Posterior vena cava (tissue), 2 donors: ENCODE measurements at regions not wholly inside any gene's neighbourhood (a gene's known extent, or its start where the extent isn't known, plus 50 kb on each side); places are given as distances from the start of the nearest gene placed in this dataset.

ENCODE experiments used
- DNase-seq: peaks from one replicate; pipeline ENCODE4 v3.0.0-alpha.2; 2020; ENCODE audit warnings: low spot score
- intact Hi-C, 2 donors: fragments of 100-400 bp; cut with DNase I; formaldehyde crosslinking; loops; one replicate each; pipeline versions ENCODE4 v1.14.1 to v1.14.2; 2022 to 2023
- donor health status: DM: yes; HTN: yes; CAD: no.
- donor health status: DM: yes; HTN: yes; CAD: no.

GRCh38 chr4:20617678-20618396, 82.4 kb upstream of the PACRGL start:
- no peak for DNase-seq
- intact Hi-C loops: no loop called here

GRCh38 chr4:20618731-20619130, 81.5 kb upstream of the PACRGL start:
- no peak for DNase-seq
- intact Hi-C loops: no loop called here

- DNase-seq: no peak
- intact Hi-C loops: no loop called here
These were observed 78.8 kb upstream of the PACRGL start for GRCh38 chr4:20621476-20621875.

- intact Hi-C loops: no loop called here
- no peak for DNase-seq
These were observed 77.6 kb upstream of the PACRGL start for GRCh38 chr4:20622701-20623100.

GRCh38 chr4:20623939-20624338, 76.3 kb upstream of the PACRGL start:
- no peak for DNase-seq

GRCh38 chr4:20624793-20625374, 75.4 kb upstream of the PACRGL start:
- intact Hi-C loops: no loop called here
- DNase-seq: no peak

More at GRCh38 chr4:20623939-20624338, 76.3 kb upstream of the PACRGL start:
- intact Hi-C loops: no loop called here

- intact Hi-C loops: no loop called here
- no peak for DNase-seq
These were observed 74.8 kb upstream of the PACRGL start for GRCh38 chr4:20625426-20625825.

GRCh38 chr4:20626326-20627005, 73.8 kb upstream of the PACRGL start:
- intact Hi-C loops: no loop called here
- no peak for DNase-seq

- intact Hi-C loops: no loop called here
- no peak for DNase-seq
These were observed 72.4 kb upstream of the PACRGL start for GRCh38 chr4:20627866-20628265.

- no peak for DNase-seq
- intact Hi-C loops: no loop called here
These were observed 70.8 kb upstream of the PACRGL start for GRCh38 chr4:20629186-20630106.

GRCh38 chr4:20638825-20639224, 61.4 kb upstream of the PACRGL start:
- DNase-seq: no peak
- intact Hi-C loops: no loop called here

GRCh38 chr4:20639346-20639745, 60.9 kb upstream of the PACRGL start:
- intact Hi-C loops: no loop called here
- no peak for DNase-seq

- intact Hi-C loops: no loop called here
- DNase-seq: no peak
These were observed 59.3 kb upstream of the PACRGL start for GRCh38 chr4:20640989-20641388.

GRCh38 chr4:20641976-20642375, 58.3 kb upstream of the PACRGL start:
- no peak for DNase-seq
- intact Hi-C loops: no loop called here

GRCh38 chr4:20643631-20644030, 56.6 kb upstream of the PACRGL start:
- DNase-seq: no peak
- intact Hi-C loops: no loop called here

GRCh38 chr4:20645236-20645635, 55.0 kb upstream of the PACRGL start:
- intact Hi-C loops: no loop called here
- DNase-seq: no peak

GRCh38 chr4:20646287-20646686, 54.0 kb upstream of the PACRGL start:
- intact Hi-C loops: no loop called here

More at GRCh38 chr4:20646287-20646686, 54.0 kb upstream of the PACRGL start:
- no peak for DNase-seq
